HCT116 (cell line): ENCODE measurements at regions not wholly inside any gene's neighbourhood (a gene's known extent, or its start where the extent isn't known, plus 50 kb on each side); places are given as distances from the start of the nearest gene placed in this dataset.

Experiments
- ATAC-seq: fragments of 200-7000 bp; cut with Tn5 transposase; 2 replicates; pipeline ENCODE4 v1.9.1; 2020; ENCODE audit warnings: mild to moderate bottlenecking, moderate library complexity
- BruUV-seq: library from RNA; stranded (reverse); fragments of 400-500 nt; replicated peaks from 2 replicates; lab custom pipeline; 2021; lab: Mats Ljungman, UMichigan
- CTCF ChIA-PET: fragments of 300-600 bp; sonication (Branson Sonifier 250); formaldehyde crosslinking; loops from one replicate; lab custom pipeline; 2021; ENCODE audit warnings: antibody characterized with exemption; lab: Charles Lee
- POLR2A ChIA-PET: fragments of 300-600, 350-600 bp; sonication (Branson Sonifier 250); formaldehyde crosslinking; loops from one replicate; lab custom pipeline; 2021; ENCODE audit warnings: antibody characterized with exemption; lab: Charles Lee
- RAD21 ChIA-PET, 2 experiments: fragments of 300-600 bp; sonication (Branson Sonifier 250); formaldehyde crosslinking; loops; one replicate each; lab custom pipeline; 2023; ENCODE audit warnings: low total read pairs in 2 of 2; ENCODE audit not compliant: uncharacterized antibody in 2 of 2, unreplicated experiment in 2 of 2, low non-redundant PET in 1 of 2; lab: Charles Lee
- DNase-seq: peaks from one replicate; pipeline ENCODE4 v3.0.0-alpha.2; 2010; ENCODE audit warnings: low read depth, low spot score
- H2AFZ ChIP-seq: fragments of 200-600 bp; shearing (Covaris generic), sonication (generic); 2 replicates; pipeline ENCODE4 v1.6.1; 2017; ENCODE audit warnings: low read depth, mixed run types, mixed read lengths, antibody characterized with exemption, low read length; ENCODE audit not compliant: poor library complexity, severe bottlenecking
- H3K27ac ChIP-seq: 2 replicates; pipeline ENCODE4 v1.5.1; 2012; ENCODE audit warnings: low read depth, low read length
- H3K27me3 ChIP-seq: fragments of 200-600 bp; sonication (generic); 2 replicates; pipeline ENCODE4 v1.6.1; 2016; ENCODE audit warnings: mixed run types, low read length, mixed read lengths; ENCODE audit not compliant: insufficient read depth
- H3K36me3 ChIP-seq, 2 experiments: fragments of 200-500 bp in 1 of 2; fragments of 200-600 bp in 1 of 2; sonication (Bioruptor generic) in 1 of 2; sonication (generic) in 1 of 2; 2 replicates each; pipeline versions ENCODE4 v1.5.1 to v1.6.1; 2014 to 2016; ENCODE audit warnings: low read length in 2 of 2, inconsistent platforms in 1 of 2, mixed read lengths in 1 of 2, mixed run types in 1 of 2; ENCODE audit not compliant: insufficient read depth in 2 of 2, control insufficient read depth in 1 of 2
- H3K4me1 ChIP-seq, 2 experiments: fragments of 200-600 bp in 1 of 2; sonication (generic) in 1 of 2; 2 replicates each; pipeline versions ENCODE4 v1.5.1 to v1.6.1; 2012 to 2017; ENCODE audit warnings: low read length in 2 of 2, inconsistent platforms in 1 of 2, mild to moderate bottlenecking in 1 of 2, mixed read lengths in 1 of 2, mixed run types in 1 of 2, moderate library complexity in 1 of 2; ENCODE audit not compliant: insufficient read depth in 2 of 2, control insufficient read depth in 1 of 2
- H3K4me2 ChIP-seq: fragments of 200-600 bp; sonication (generic); 2 replicates; pipeline ENCODE4 v1.6.1; 2017; ENCODE audit warnings: mixed run types, low read length, mixed read lengths
- H3K4me3 ChIP-seq, 2 experiments: fragments of 200-600 bp in 1 of 2; sonication (generic) in 1 of 2; replicated peaks in 1 of 2; 2 replicates each; pipeline ENCODE4 v1.5.1; 2011 to 2016; ENCODE audit warnings: low read length in 2 of 2, control low read depth in 1 of 2, low read depth in 1 of 2, mild to moderate bottlenecking in 1 of 2, mixed read lengths in 1 of 2, mixed run types in 1 of 2
- H3K79me2 ChIP-seq: fragments of 200-600 bp; sonication (generic); 2 replicates; pipeline ENCODE4 v1.6.1; 2017; ENCODE audit warnings: mild to moderate bottlenecking, mixed run types, low read length, moderate library complexity, mixed read lengths; ENCODE audit not compliant: insufficient read depth
- H3K9ac ChIP-seq: fragments of 200-600 bp; sonication (generic); 2 replicates; pipeline ENCODE4 v1.6.1; 2016; ENCODE audit warnings: low read length, mixed read lengths
- H3K9me2 ChIP-seq: fragments of 200-600 bp; sonication (generic), shearing (Covaris generic); 2 replicates; pipeline ENCODE4 v1.6.1; 2017; ENCODE audit warnings: mixed run types, mild to moderate bottlenecking, moderate library complexity; ENCODE audit not compliant: insufficient read depth
- H3K9me3 ChIP-seq, 2 experiments: fragments of 200-500 bp in 1 of 2; fragments of 200-600 bp in 1 of 2; sonication (Bioruptor generic) in 1 of 2; sonication (generic) in 1 of 2; 2 replicates each; pipeline ENCODE4 v1.6.1; 2014 to 2017; ENCODE audit warnings: low read length in 2 of 2, mixed read lengths in 2 of 2, inconsistent platforms in 1 of 2, low read depth in 1 of 2, mild to moderate bottlenecking in 1 of 2, mixed run types in 1 of 2, moderate library complexity in 1 of 2; ENCODE audit not compliant: control insufficient read depth in 1 of 2, insufficient read depth in 1 of 2
- H4K20me1 ChIP-seq: fragments of 200-600 bp; sonication (generic), shearing (Covaris generic); 2 replicates; pipeline ENCODE4 v1.6.1; 2017; ENCODE audit warnings: mixed run types, mild to moderate bottlenecking, moderate library complexity; ENCODE audit not compliant: insufficient read depth
- ATF3 ChIP-seq: IDR thresholded peaks from 2 replicates; pipeline ENCODE4 v1.6.1; 2012
- CBX3 ChIP-seq: IDR thresholded peaks from 2 replicates; pipeline ENCODE4 v1.6.1; 2012; ENCODE audit warnings: low read depth
- CEBPB ChIP-seq: IDR thresholded peaks from 2 replicates; pipeline ENCODE4 v1.6.1; 2012; ENCODE audit warnings: low read depth
- CTCF ChIP-seq, 3 experiments: fragments of 200-600 bp in 1 of 3; sonication (generic) in 1 of 3; IDR thresholded peaks in 2 of 3; conservative IDR thresholded peaks in 1 of 3; 2 replicates each; pipeline ENCODE4 v1.5.1; 2012 to 2017; ENCODE audit warnings: low read depth in 2 of 3, low read length in 2 of 3, antibody characterized with exemption in 1 of 3, borderline replicate concordance in 1 of 3, control low read depth in 1 of 3, mild to moderate bottlenecking in 1 of 3, mixed read lengths in 1 of 3, mixed run types in 1 of 3, moderate library complexity in 1 of 3; ENCODE audit not compliant: insufficient read depth in 1 of 3
- EGR1 ChIP-seq: IDR thresholded peaks from 2 replicates; pipeline ENCODE4 v1.6.1; 2012; ENCODE audit warnings: low read depth
- EZH2 ChIP-seq: fragments of 200-600 bp; sonication (generic); IDR thresholded peaks from 2 replicates; pipeline ENCODE4 v1.6.1; 2017; ENCODE audit warnings: antibody characterized with exemption, mixed run types
- FOSL1 ChIP-seq: IDR thresholded peaks from 2 replicates; pipeline ENCODE4 v1.6.1; 2012; ENCODE audit warnings: low read depth
- JUND ChIP-seq: IDR thresholded peaks from 2 replicates; pipeline ENCODE4 v1.6.1; 2012
- MAX ChIP-seq: IDR thresholded peaks from 2 replicates; pipeline ENCODE4 v1.6.1; 2012
- POLR2A ChIP-seq: IDR thresholded peaks from 2 replicates; pipeline ENCODE4 v1.7.0; 2011; ENCODE audit warnings: borderline replicate concordance; ENCODE audit not compliant: insufficient read depth, insufficient read length; ENCODE audit errors: extremely low read depth
- RAD21 ChIP-seq: IDR thresholded peaks from 2 replicates; pipeline ENCODE4 v1.6.1; 2012; ENCODE audit warnings: low read depth, mild to moderate bottlenecking
- REST ChIP-seq: IDR thresholded peaks from 2 replicates; pipeline ENCODE4 v1.6.1; 2012; ENCODE audit warnings: low read depth
- SIN3A ChIP-seq: IDR thresholded peaks from 2 replicates; pipeline ENCODE4 v1.6.1; 2012; ENCODE audit warnings: low read depth
- SP1 ChIP-seq: IDR thresholded peaks from 2 replicates; pipeline ENCODE4 v1.6.1; 2012; ENCODE audit warnings: low read depth
- TCF7L2 ChIP-seq: IDR thresholded peaks from 2 replicates; pipeline ENCODE4 v1.7.0; 2011; ENCODE audit warnings: borderline replicate concordance, inconsistent platforms; ENCODE audit not compliant: insufficient read depth, insufficient read length; ENCODE audit errors: extremely low read depth
- YY1 ChIP-seq: IDR thresholded peaks from 2 replicates; pipeline ENCODE4 v1.6.1; 2011; ENCODE audit warnings: low read length, low read depth, moderate library complexity, mild to moderate bottlenecking; ENCODE audit not compliant: insufficient replicate concordance; ENCODE audit errors: extremely low read depth
- ZBTB33 ChIP-seq: IDR thresholded peaks from 2 replicates; pipeline ENCODE4 v1.6.1; 2011; ENCODE audit warnings: mild to moderate bottlenecking, low read length, moderate library complexity; ENCODE audit not compliant: insufficient replicate concordance; ENCODE audit errors: extremely low read depth
- ZFX ChIP-seq: fragments of 450-650 bp; IDR thresholded peaks from 2 replicates; pipeline ENCODE4 v1.6.1; 2017
- ZNF274 ChIP-seq: fragments of 200-500 bp; sonication (Bioruptor generic); IDR thresholded peaks from 2 replicates; pipeline ENCODE4 v1.6.1; 2014; ENCODE audit warnings: mild to moderate bottlenecking, low read depth, low read length, inconsistent platforms
- intact Hi-C: fragments of 100-400 bp; cut with micrococcal nuclease; formaldehyde crosslinking; loops from 2 replicates; pipeline ENCODE4 v1.10.0; 2022

- Histone ChIP-seq H3K27ac (no peak overlapping the region), H3K27me3 (no peaks in the 10 kb centered on the region), H3K4me1 (no peaks in the 10 kb centered on the region), H3K9ac (no peak overlapping the region), H3K4me3 (no peak overlapping the region), H3K36me3 (no peaks in the 10 kb centered on the region), H3K79me2 (no peaks in the 10 kb centered on the region), H3K4me2 (no peak overlapping the region), H4K20me1 (no peaks in the 10 kb centered on the region), H3K9me2 (no peaks in the 10 kb centered on the region), H3K9me3 (no peaks in the 10 kb centered on the region), H2AFZ (no peak overlapping the region)
- intact Hi-C loops: no loop called here
- POLR2A ChIA-PET: no interaction called here
- ATAC-seq: no peak
- TF ChIP-seq CEBPB (no peak), CBX3 (no peak), YY1 (no peak), SIN3A (no peak), REST (no peak), CTCF (IDR thresholded peaks at IDR 0.05 in 2 of 3, conservative IDR thresholded peaks at IDR 0.05 in 1 of 3; ENCODE audit: borderline replicate concordance in 1 of 3, insufficient read depth in 1 of 3, low read depth in 2 of 3, low read length in 2 of 3) (no peak), JUND (no peak), MAX (no peak), ZBTB33 (no peak), EZH2 (no peak), ATF3 (no peak), ZNF274 (no peak), EGR1 (no peak), FOSL1 (no peak), ZFX (no peak), SP1 (no peak), POLR2A (no peak), RAD21 (no peak), TCF7L2 (no peak)
- RAD21 ChIA-PET: no interaction called here
- DNase-seq: no peak
- BruUV-seq: no TSS peak
- CTCF ChIA-PET: no interaction called here
Measured at GRCh38 chr10:4588824-4589223, 237.2 kb upstream of the AKR1E2 start.
